GM21390 (cell line): ENCODE measurements at regions not wholly inside any gene's neighbourhood (a gene's known extent, or its start where the extent isn't known, plus 50 kb on each side); places are given as distances from the start of the nearest gene placed in this dataset.

Experiments used
- ATAC-seq: cut with Tn5 transposase; IDR thresholded peaks from one replicate; pipeline ENCODE4 v1.9.1; 2021; ENCODE audit not compliant: unreplicated experiment

- ATAC-seq: no peak
Measured at GRCh38 chr11:130611791-130612251, 163.4 kb downstream of the ADAMTS15 start.

- ATAC-seq: no peak
Measured at GRCh38 chr11:130612291-130612851, 163.9 kb downstream of the ADAMTS15 start.

GRCh38 chr11:130613396-130613795 is 165.0 kb downstream of the ADAMTS15 start:
- ATAC-seq: no peak

GRCh38 chr11:130614591-130614990 is 166.1 kb downstream of the ADAMTS15 start:
- ATAC-seq: no peak

GRCh38 chr11:130615561-130615960 is 167.1 kb downstream of the ADAMTS15 start:
- ATAC-seq: no peak

GRCh38 chr11:130616573-130616972 is 168.1 kb downstream of the ADAMTS15 start:
- no peak for ATAC-seq

- no peak for ATAC-seq
Measured at GRCh38 chr11:130617001-130617400, 168.6 kb downstream of the ADAMTS15 start.

- ATAC-seq: no peak
Measured at GRCh38 chr11:130620548-130620947, 172.1 kb downstream of the ADAMTS15 start.

GRCh38 chr11:130622141-130622542 is 173.7 kb downstream of the ADAMTS15 start:
- ATAC-seq: no peak

GRCh38 chr11:130623670-130624668 is 175.5 kb downstream of the ADAMTS15 start:
- ATAC-seq: no peak

GRCh38 chr11:130624971-130625544 is 176.6 kb downstream of the ADAMTS15 start:
- no peak for ATAC-seq

GRCh38 chr11:130625578-130626306 is 177.3 kb downstream of the ADAMTS15 start:
- no peak for ATAC-seq

- ATAC-seq: no peak
Measured at GRCh38 chr11:130629039-130629438, 180.6 kb downstream of the ADAMTS15 start.

GRCh38 chr11:130631119-130631518 is 182.7 kb downstream of the ADAMTS15 start:
- no peak for ATAC-seq

GRCh38 chr11:130633466-130633865 is 185.0 kb downstream of the ADAMTS15 start:
- no peak for ATAC-seq

GRCh38 chr11:130634186-130634585 is 185.7 kb downstream of the ADAMTS15 start:
- no peak for ATAC-seq

GRCh38 chr11:130634961-130635473 is 186.6 kb downstream of the ADAMTS15 start:
- no peak for ATAC-seq

GRCh38 chr11:130635937-130636630 is 187.6 kb downstream of the ADAMTS15 start:
- no peak for ATAC-seq

GRCh38 chr11:130636722-130637464 is 188.4 kb downstream of the ADAMTS15 start:
- no peak for ATAC-seq

GRCh38 chr11:130637566-130637965 is 189.1 kb downstream of the ADAMTS15 start:
- no peak for ATAC-seq
